ENCODE measurements at regions not wholly inside any gene's neighbourhood (a gene's known extent, or its start where the extent isn't known, plus 50 kb on each side); places are given as distances from the start of the nearest gene placed in this dataset.

DNA sequence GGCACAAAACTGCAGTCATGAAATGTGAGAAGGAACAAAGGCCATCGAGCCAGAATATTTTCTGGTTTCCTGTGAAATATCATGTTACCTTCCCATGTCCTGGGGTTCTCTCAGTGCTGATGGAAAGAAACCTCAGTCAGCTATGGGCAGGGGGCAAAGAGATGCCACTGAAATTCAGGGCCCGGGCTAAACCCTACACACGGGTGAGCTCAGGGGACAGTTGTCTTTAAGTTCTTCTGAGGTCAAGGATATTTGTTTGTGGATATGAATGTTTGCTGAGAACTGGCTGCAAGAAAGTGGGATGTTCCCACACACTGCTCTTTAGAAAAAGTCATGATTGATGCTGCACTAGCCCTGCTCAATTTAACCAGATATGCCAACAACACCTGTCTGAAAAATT, 187.2 kb downstream of the MEX3B start:
- TF ChIP-seq, protein P1, sequence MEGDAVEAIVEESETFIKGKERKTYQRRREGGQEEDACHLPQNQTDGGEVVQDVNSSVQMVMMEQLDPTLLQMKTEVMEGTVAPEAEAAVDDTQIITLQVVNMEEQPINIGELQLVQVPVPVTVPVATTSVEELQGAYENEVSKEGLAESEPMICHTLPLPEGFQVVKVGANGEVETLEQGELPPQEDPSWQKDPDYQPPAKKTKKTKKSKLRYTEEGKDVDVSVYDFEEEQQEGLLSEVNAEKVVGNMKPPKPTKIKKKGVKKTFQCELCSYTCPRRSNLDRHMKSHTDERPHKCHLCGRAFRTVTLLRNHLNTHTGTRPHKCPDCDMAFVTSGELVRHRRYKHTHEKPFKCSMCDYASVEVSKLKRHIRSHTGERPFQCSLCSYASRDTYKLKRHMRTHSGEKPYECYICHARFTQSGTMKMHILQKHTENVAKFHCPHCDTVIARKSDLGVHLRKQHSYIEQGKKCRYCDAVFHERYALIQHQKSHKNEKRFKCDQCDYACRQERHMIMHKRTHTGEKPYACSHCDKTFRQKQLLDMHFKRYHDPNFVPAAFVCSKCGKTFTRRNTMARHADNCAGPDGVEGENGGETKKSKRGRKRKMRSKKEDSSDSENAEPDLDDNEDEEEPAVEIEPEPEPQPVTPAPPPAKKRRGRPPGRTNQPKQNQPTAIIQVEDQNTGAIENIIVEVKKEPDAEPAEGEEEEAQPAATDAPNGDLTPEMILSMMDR (IDR thresholded peaks at IDR 0.05) = no peak
- TF ChIP-seq POLR2A (IDR thresholded peaks at IDR 0.05) = no peak
- no peak for TF ChIP-seq EP300 (IDR thresholded peaks at IDR 0.05)
